ENCODE measurements at regions not wholly inside any gene's neighbourhood (a gene's known extent, or its start where the extent isn't known, plus 50 kb on each side); places are given as distances from the start of the nearest gene placed in this dataset.

DNA sequence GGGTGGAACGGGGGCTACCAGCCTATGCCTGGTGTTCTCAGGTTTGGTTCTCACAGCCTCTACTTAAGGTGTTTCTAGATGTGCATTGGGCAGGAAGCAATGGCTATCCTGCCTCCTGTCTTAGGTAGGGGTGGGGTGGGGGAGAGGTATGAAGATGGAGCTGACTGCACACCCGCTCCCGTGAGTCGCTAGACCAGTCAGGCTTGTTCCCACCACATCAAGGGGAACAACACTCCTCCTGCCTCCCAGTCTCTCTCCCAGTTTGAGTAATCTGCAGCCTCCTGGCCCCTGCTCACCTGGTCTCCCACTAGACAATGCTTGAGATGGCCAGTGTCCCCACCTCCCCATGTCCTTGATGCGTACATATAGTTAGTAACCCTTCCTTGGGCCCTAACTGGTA, 79.3 kb upstream of the TENM4 start:
- TF ChIP-seq, protein P1, sequence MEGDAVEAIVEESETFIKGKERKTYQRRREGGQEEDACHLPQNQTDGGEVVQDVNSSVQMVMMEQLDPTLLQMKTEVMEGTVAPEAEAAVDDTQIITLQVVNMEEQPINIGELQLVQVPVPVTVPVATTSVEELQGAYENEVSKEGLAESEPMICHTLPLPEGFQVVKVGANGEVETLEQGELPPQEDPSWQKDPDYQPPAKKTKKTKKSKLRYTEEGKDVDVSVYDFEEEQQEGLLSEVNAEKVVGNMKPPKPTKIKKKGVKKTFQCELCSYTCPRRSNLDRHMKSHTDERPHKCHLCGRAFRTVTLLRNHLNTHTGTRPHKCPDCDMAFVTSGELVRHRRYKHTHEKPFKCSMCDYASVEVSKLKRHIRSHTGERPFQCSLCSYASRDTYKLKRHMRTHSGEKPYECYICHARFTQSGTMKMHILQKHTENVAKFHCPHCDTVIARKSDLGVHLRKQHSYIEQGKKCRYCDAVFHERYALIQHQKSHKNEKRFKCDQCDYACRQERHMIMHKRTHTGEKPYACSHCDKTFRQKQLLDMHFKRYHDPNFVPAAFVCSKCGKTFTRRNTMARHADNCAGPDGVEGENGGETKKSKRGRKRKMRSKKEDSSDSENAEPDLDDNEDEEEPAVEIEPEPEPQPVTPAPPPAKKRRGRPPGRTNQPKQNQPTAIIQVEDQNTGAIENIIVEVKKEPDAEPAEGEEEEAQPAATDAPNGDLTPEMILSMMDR (IDR thresholded peaks at IDR 0.05): no peak
- TF ChIP-seq POLR2A (IDR thresholded peaks at IDR 0.05) (no peak), EP300 (IDR thresholded peaks at IDR 0.05) (no peak)
